BE2C (cell line): ENCODE measurements at regions not wholly inside any gene's neighbourhood (a gene's known extent, or its start where the extent isn't known, plus 50 kb on each side); places are given as distances from the start of the nearest gene placed in this dataset.

ENCODE experiments used
- DNase-seq: peaks from one replicate; pipeline ENCODE4 v3.0.0-alpha.2; 2020
- H3K27me3 ChIP-seq: fragments of 250-450 bp; sonication (Bioruptor Pico); 2 replicates; pipeline ENCODE4 v1.5.1; 2020; ENCODE audit warnings: mild to moderate bottlenecking
- H3K36me3 ChIP-seq: fragments of 250-450 bp; sonication (Bioruptor Pico); 2 replicates; pipeline ENCODE4 v1.5.1; 2020; ENCODE audit warnings: mild to moderate bottlenecking
- H3K4me1 ChIP-seq: fragments of 250-450 bp; sonication (Bioruptor Pico); 2 replicates; pipeline ENCODE4 v1.5.1; 2020
- H3K4me3 ChIP-seq: 2 replicates; pipeline ENCODE4 v1.5.1; 2011; ENCODE audit warnings: low read depth, low read length
- H3K9me3 ChIP-seq: fragments of 250-450 bp; sonication (Bioruptor Pico); 2 replicates; pipeline ENCODE4 v1.5.1; 2020
- TF ChIP-seq, protein P1 (sequence below): IDR thresholded peaks from 2 replicates; pipeline ENCODE4 v1.5.1; 2012; ENCODE audit warnings: mild to moderate bottlenecking, low read depth, low read length

DNA sequence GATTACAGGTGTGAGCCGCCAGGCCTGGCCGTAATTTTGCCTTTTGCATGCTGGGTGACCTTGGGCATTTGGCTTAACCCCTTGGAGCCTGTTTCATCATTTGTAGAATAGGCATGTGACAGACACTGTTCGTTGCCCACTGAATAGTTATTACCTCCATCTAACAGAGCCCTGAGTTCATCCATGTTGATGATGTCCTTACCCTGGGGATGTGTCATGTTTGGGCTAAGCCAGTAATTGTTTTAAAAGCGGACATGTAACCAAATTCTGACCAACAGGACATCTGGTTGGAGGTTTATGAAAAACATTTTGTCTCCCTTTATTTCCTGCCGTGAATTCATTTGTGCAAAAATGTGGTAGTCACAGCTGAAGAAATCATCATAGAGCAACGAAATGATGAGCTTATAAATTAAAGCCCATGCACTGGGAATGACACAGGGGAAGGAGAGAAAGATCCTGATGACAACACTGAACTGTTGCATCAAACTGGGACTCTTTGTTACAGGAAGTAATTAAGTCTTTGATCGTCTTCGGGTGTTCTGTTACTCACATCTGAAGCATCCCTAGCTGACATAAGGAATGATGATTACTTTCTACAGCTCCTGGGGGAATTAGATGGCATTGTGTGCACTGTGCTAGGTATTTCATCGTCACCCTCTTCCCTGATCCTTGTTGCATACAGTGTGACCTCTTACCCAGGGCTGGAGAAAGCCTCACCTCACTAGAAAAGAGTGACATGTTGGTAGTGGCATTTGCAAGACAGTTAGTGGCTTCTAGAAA, 117.8 kb downstream of the FGF18 start:
- TF ChIP-seq, protein P1, sequence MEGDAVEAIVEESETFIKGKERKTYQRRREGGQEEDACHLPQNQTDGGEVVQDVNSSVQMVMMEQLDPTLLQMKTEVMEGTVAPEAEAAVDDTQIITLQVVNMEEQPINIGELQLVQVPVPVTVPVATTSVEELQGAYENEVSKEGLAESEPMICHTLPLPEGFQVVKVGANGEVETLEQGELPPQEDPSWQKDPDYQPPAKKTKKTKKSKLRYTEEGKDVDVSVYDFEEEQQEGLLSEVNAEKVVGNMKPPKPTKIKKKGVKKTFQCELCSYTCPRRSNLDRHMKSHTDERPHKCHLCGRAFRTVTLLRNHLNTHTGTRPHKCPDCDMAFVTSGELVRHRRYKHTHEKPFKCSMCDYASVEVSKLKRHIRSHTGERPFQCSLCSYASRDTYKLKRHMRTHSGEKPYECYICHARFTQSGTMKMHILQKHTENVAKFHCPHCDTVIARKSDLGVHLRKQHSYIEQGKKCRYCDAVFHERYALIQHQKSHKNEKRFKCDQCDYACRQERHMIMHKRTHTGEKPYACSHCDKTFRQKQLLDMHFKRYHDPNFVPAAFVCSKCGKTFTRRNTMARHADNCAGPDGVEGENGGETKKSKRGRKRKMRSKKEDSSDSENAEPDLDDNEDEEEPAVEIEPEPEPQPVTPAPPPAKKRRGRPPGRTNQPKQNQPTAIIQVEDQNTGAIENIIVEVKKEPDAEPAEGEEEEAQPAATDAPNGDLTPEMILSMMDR, result no peak
- Histone ChIP-seq H3K36me3 (no peaks in the 10 kb centered on the region), H3K27me3 (no peaks in the 10 kb centered on the region), H3K4me3 (no peak overlapping the region), H3K9me3 (no peaks in the 10 kb centered on the region), H3K4me1 (no peaks in the 10 kb centered on the region)
- no peak for DNase-seq

DNA sequence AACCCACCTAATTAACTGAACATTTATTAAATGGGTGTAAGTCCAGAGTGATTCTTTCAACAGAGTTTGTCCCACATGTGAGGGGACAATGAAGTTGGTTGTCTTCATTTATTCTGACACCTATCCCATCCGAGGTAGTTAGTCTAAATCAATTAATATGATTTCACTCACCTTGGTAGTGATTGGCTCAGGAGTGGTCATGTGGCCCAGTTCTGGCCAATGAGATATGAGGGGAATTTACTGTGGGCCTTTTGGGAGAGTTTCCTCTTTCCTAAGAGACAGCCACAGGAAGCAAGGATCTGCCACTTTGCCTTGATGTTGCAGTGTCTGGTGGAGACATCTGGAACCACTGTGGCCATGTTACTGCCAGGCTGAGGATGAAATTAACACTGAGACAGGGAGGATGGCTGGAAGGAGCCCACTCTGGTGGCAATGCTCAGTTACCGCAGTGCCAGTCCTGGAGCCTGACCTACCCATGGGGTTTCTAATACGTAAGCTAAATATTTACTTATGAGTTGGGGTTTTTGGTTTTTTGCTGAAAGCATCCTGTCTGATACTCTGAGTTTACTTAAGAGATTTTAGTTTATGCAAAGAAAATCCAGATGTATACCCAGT, 118.6 kb downstream of the FGF18 start:
- no peak for DNase-seq
- no peak overlapping the region for H3K4me3 ChIP-seq
- no peaks in the 10 kb centered on the region for H3K27me3 ChIP-seq
- TF ChIP-seq, protein P1, result no peak
- no peaks in the 10 kb centered on the region for H3K4me1 ChIP-seq
- no peaks in the 10 kb centered on the region for H3K9me3 ChIP-seq
- no peaks in the 10 kb centered on the region for H3K36me3 ChIP-seq

DNA sequence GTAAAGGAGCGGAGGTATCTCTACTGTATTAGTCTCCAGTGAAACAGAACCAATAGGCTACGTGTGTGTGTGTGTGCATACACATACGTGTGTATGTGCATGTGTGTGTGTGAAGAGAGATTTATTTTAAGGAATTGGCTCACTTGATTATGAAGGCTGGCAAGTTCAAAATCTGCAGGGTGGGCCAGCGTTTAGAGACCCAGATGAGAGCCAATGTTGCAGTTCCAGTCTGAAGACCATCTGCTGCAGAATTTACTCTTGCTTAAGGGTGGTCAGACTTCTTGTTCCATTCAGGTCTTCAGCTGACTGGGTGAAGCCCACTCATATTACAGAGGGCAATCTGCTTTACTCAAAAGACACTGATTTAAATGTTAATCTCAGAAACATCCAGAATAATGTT, 119.2 kb downstream of the FGF18 start:
- TF ChIP-seq, protein P1, result no peak
- no peak for DNase-seq
- H3K36me3 ChIP-seq, result no peaks in the 10 kb centered on the region
- no peaks in the 10 kb centered on the region for H3K4me1 ChIP-seq
- no peaks in the 10 kb centered on the region for H3K9me3 ChIP-seq
- H3K4me3 ChIP-seq, result no peak overlapping the region
- no peaks in the 10 kb centered on the region for H3K27me3 ChIP-seq

DNA sequence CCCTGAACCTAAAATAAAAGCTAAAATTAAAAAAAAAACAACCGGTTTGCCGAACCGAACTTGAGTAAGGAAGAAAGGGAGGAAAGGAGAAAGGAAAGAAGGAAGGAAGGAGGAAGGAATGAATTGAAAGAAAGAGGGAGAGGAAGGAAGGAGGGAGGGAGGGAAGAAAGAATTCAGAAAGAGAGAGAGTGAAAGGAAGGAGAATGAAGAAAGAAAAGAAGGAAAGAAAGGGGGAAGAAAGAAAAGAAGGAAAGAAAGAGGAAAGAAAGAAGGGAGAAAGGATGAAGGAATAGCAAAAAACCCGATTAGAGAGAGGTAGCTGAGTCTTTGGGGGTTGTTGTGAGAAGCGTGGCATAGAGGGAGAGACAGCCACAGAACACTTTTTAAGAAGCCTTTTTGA, 121.4 kb downstream of the FGF18 start:
- Histone ChIP-seq H3K27me3 (no peaks in the 10 kb centered on the region), H3K9me3 (no peaks in the 10 kb centered on the region), H3K4me3 (no peak overlapping the region), H3K36me3 (no peaks in the 10 kb centered on the region), H3K4me1 (no peaks in the 10 kb centered on the region)
- TF ChIP-seq, protein P1, result no peak
- DNase-seq, result no peak

DNA sequence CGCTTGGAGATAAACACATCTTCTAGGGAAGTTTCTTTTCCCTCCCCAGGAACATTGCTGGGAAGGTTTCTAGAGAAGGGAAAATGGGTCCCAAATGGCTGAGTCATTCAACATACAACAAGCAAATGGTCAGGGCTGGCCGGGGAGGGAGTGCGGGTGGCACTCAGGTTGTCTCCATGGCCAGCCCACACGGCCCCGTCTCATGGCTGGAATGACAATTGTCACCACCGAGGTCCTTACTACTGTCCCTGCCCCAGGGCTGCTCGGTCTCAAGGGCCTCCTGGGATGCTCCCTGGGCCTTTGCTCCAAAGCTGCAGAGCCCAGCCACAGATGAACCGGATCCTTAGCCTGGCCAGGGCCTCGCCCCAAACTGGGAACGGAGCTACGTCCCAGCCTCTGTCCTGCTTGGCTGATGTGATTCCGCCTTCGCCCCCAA, 121.9 kb downstream of the FGF18 start:
- Histone ChIP-seq H3K9me3 (no peaks in the 10 kb centered on the region), H3K4me3 (no peak overlapping the region), H3K27me3 (no peaks in the 10 kb centered on the region), H3K36me3 (no peaks in the 10 kb centered on the region), H3K4me1 (no peaks in the 10 kb centered on the region)
- TF ChIP-seq, protein P1, result no peak
- no peak for DNase-seq

DNA sequence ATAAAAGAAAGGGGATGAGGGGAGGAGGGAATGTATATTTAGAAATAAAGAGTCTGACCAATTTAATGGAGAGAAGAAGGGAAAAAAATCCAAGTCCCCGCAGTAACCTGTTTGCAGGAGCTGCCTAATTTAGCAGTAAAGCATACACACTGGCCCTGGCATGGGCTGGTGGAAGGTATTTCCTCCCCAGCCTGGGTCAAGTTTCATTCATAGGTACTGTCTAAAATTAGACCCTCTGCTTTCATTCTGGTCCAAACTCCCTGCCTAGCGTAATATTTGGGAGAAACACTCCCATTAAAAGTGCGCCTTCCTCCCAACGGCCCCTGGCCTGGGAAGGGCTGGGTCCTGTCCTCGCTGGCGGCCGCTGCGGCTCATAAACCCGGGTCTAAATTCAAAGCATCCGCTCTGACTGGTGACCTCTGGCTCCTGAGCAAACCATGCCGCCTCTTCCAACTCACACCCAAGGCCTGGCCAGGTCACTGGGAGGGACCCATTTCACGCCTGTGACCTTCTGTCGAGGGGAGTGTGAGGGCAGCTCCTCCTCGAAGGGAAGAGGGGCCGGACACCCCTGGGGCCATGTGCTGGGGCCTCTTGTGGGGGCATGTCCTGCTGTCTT, 123.2 kb downstream of the FGF18 start:
- H3K4me3 ChIP-seq, result no peak overlapping the region
- TF ChIP-seq, protein P1, result no peak

More for the DNA sequence above, 123.2 kb downstream of the FGF18 start:
- DNase-seq, result no peak
- Histone ChIP-seq H3K9me3 (no peaks in the 10 kb centered on the region), H3K4me1 (no peaks in the 10 kb centered on the region), H3K36me3 (no peaks in the 10 kb centered on the region), H3K27me3 (no peaks in the 10 kb centered on the region)
